ENCODE measurements at regions not wholly inside any gene's neighbourhood (a gene's known extent, or its start where the extent isn't known, plus 50 kb on each side); places are given as distances from the start of the nearest gene placed in this dataset.

GRCh38 chr14:101056446-101056845 lies 152.9 kb upstream of the RTL1 start:
- H3K9me2 ChIP-seq (ENCODE audit: insufficient read depth): peaks cover 12% of the 10 kb centered on the region; the same call in 1 of the 2 replicates
- Mint-ChIP-seq H3K27ac (no peak overlapping the region), H3K9me3 (peaks cover 21% of the 10 kb centered on the region), H3K27me3 (ENCODE audit: insufficient read depth, low read depth, poor library complexity) (no peaks in the 10 kb centered on the region), H3K4me3 (no peak overlapping the region), H3K4me1 (no peaks in the 10 kb centered on the region), H3K36me3 (ENCODE audit: low read depth) (no peaks in the 10 kb centered on the region)
- H3K4me1 ChIP-seq (ENCODE audit: insufficient read depth): no peaks in the 10 kb centered on the region
- ATAC-seq (no peak), DNase-seq (ENCODE audit: low spot score) (no peak)
- no peak for TF ChIP-seq JUNB (IDR thresholded peaks at IDR 0.05; ENCODE audit: unreplicated experiment)
- TF ChIP-seq ETS1 (IDR thresholded peaks at IDR 0.05): no peak
- no peak for TF ChIP-seq POLR2AphosphoS5 (IDR thresholded peaks at IDR 0.05; ENCODE audit: low read depth)
- TF ChIP-seq STAT1 (IDR thresholded peaks at IDR 0.05; ENCODE audit: unreplicated experiment): no peak
- TF ChIP-seq CREB1 (CRISPR knock-in tag; IDR thresholded peaks at IDR 0.05; ENCODE audit: low read depth): no peak
- no peak for TF ChIP-seq REST (IDR thresholded peaks at IDR 0.05; ENCODE audit: unreplicated experiment)
- no peak for TF ChIP-seq EZH2phosphoT487 (IDR thresholded peaks at IDR 0.05; ENCODE audit: unreplicated experiment)
- TF ChIP-seq EZH2 (IDR thresholded peaks at IDR 0.05; ENCODE audit: low read depth, unreplicated experiment): no peak
- no peak for TF ChIP-seq CTCF (conservative IDR thresholded peaks at IDR 0.05; ENCODE audit: low read depth in 2 of 2)
- TF ChIP-seq ZNF114 (CRISPR knock-in tag; IDR thresholded peaks at IDR 0.05): no peak
- no peak for TF ChIP-seq NANOG (IDR thresholded peaks at IDR 0.05; ENCODE audit: borderline replicate concordance)
- no peak for TF ChIP-seq ZNF331 (CRISPR knock-in tag; IDR thresholded peaks at IDR 0.05; ENCODE audit: low read depth)
- no peak for TF ChIP-seq ZNF462 (CRISPR knock-in tag; IDR thresholded peaks at IDR 0.05)
- no peaks in the 10 kb centered on the region for H3F3A ChIP-seq (replicated peaks; ENCODE audit: low read depth)
- no peaks in the 10 kb centered on the region for H4K20me1 ChIP-seq (replicated peaks; ENCODE audit: insufficient read depth)
- no peak overlapping the region for H3K27ac ChIP-seq (ENCODE audit: low read depth)
- no peaks in the 10 kb centered on the region for H3K79me2 ChIP-seq (replicated peaks; ENCODE audit: insufficient read depth)
- H3K4me3 ChIP-seq: no peak overlapping the region
- H3K27me3 ChIP-seq (ENCODE audit: insufficient read depth): no peaks in the 10 kb centered on the region
- H3K4me2 ChIP-seq: no peak overlapping the region
- no peak overlapping the region for H2AFZ ChIP-seq
- no peaks in the 10 kb centered on the region for H3K36me3 ChIP-seq (ENCODE audit: insufficient read depth)
